ENCODE measurements at regions not wholly inside any gene's neighbourhood (a gene's known extent, or its start where the extent isn't known, plus 50 kb on each side); places are given as distances from the start of the nearest gene placed in this dataset.
"Not testable (repeated sequence)": the region's sequence is repeated elsewhere in the genome, so short reads cannot be mapped to it uniquely, and the experiment has no call there.

DNA sequence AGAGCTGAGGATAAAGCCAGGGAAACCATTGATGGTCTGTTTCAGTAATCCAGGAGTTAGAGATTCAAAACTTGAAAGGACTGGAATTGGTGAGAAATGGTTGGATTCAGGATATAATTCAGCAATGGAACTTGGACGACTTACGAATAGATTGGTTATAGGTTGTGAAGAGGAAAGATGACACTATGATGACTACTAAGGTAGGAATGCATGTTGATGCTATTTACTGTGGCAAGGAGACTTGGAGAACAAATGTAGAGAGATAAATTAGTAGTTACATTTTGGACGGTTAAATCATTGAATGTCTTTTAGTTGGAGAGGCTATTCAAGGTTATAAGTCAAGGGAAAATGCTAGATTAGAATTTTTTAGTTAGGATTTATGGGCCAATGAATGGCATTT is 365.4 kb upstream of the TECRL start:
- Histone ChIP-seq H3K36me3 (ENCODE audit: control insufficient read depth, insufficient read depth, low read length, severe bottlenecking) (no peaks in the 10 kb centered on the region), H3K9me3 (ENCODE audit: control insufficient read depth, low read length) (no peaks in the 10 kb centered on the region), H3K9ac (ENCODE audit: low read length) (no peak overlapping the region), H3K4me3 (ENCODE audit: low read length) (no peak overlapping the region), H3K27me3 (replicated peaks; ENCODE audit: control insufficient read depth, insufficient read depth, low read length) (no peaks in the 10 kb centered on the region), H3K4me1 (ENCODE audit: control insufficient read depth, insufficient read depth, low read length) (no peaks in the 10 kb centered on the region)
- DNase-seq (ENCODE audit: low read depth), result no peak

GRCh38 chr4:64771149-64771548 is 361.9 kb upstream of the TECRL start:
- no peaks in the 10 kb centered on the region for H3K36me3 ChIP-seq (ENCODE audit: control insufficient read depth, insufficient read depth, low read length, severe bottlenecking)
- peaks cover 4% of the 10 kb centered on the region for H3K9me3 ChIP-seq (ENCODE audit: control insufficient read depth, low read length)
- no peak overlapping the region for H3K4me3 ChIP-seq (ENCODE audit: low read length)
- no peaks in the 10 kb centered on the region for H3K27me3 ChIP-seq (replicated peaks; ENCODE audit: control insufficient read depth, insufficient read depth, low read length)
- H3K9ac ChIP-seq (ENCODE audit: low read length), result no peak overlapping the region
- no peak for DNase-seq (ENCODE audit: low read depth)
- peaks cover 3% of the 10 kb centered on the region for H3K4me1 ChIP-seq (ENCODE audit: control insufficient read depth, insufficient read depth, low read length)

DNA sequence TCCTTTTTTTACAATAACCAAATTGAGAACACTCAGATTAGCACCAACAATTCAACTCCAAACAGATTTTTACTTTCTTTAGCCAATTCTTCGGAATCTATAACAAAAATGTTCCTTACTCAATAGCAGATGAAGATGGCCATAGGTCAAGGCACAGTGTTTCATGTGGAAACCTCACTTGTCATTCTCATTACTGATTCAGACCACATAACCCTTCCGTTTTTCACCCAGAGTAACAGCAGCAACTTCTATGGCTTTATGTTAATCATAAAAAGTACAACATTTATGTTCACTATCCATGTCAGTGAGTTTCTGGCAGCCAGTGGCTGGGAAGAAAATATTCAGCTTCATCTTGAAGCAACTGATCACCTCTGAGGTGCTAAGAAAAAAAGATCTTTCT is 358.3 kb upstream of the TECRL start:
- H3K4me1 ChIP-seq (ENCODE audit: control insufficient read depth, insufficient read depth, low read length), result peaks cover 3% of the 10 kb centered on the region
- no peaks in the 10 kb centered on the region for H3K36me3 ChIP-seq (ENCODE audit: control insufficient read depth, insufficient read depth, low read length, severe bottlenecking)
- no peak for DNase-seq (ENCODE audit: low read depth)

DNA sequence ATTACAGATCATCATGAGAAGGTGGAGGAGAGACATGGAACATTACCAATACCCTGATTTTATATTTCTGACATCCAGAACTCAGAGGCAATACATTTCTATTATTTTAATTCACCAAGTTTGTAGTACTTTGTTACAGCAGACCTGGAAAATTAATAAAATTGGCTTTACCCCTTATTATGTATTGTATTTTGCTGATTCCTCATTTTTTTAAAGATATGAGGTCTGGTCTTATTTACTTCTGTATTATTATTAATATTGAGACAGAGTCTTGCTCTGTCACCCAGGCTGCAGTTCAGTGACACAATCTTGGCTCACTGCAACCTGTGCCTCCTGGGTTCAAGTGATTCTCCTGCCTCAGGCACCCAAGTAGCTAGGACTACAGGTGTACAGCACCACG is 357.3 kb upstream of the TECRL start:
- H3K9me3 ChIP-seq (ENCODE audit: control insufficient read depth, low read length), result peaks cover 5% of the 10 kb centered on the region
- H3K36me3 ChIP-seq (ENCODE audit: control insufficient read depth, insufficient read depth, low read length, severe bottlenecking), result no peaks in the 10 kb centered on the region
- no peak overlapping the region for H3K4me3 ChIP-seq (ENCODE audit: low read length)
- H3K27me3 ChIP-seq (replicated peaks; ENCODE audit: control insufficient read depth, insufficient read depth, low read length), result no peaks in the 10 kb centered on the region
- H3K9ac ChIP-seq (ENCODE audit: low read length), result no peak overlapping the region
- no peak for DNase-seq (ENCODE audit: low read depth)
- peaks cover 3% of the 10 kb centered on the region for H3K4me1 ChIP-seq (ENCODE audit: control insufficient read depth, insufficient read depth, low read length)

More for the DNA sequence above, 358.3 kb upstream of the TECRL start:
- Histone ChIP-seq H3K9me3 (ENCODE audit: control insufficient read depth, low read length) (peaks cover 5% of the 10 kb centered on the region), H3K4me3 (ENCODE audit: low read length) (no peak overlapping the region), H3K27me3 (replicated peaks; ENCODE audit: control insufficient read depth, insufficient read depth, low read length) (no peaks in the 10 kb centered on the region), H3K9ac (ENCODE audit: low read length) (no peak overlapping the region)

DNA sequence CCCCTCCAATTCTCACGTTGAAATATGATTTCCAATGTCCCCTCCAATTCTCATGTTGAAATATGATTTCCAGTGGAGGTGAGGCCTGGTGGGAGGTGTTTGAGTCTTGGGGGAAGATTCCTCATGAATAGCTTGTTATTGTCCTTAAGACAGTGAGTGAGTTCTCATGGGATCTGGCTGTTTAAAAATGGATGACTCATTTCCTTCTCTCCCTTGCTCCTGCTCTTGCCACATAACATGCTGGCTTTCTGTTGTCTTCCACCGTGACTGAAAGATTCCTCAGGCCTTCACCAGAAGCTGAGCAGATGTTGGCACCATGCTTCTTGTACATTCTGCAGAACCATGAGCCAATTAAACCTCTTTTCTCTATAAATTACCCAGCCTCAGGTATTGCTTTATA is 346.8 kb upstream of the TECRL start:
- no peak overlapping the region for H3K4me3 ChIP-seq (ENCODE audit: low read length)
- H3K4me1 ChIP-seq (ENCODE audit: control insufficient read depth, insufficient read depth, low read length), result no peaks in the 10 kb centered on the region
- H3K9ac ChIP-seq (ENCODE audit: low read length), result no peak overlapping the region
- H3K27me3 ChIP-seq (replicated peaks; ENCODE audit: control insufficient read depth, insufficient read depth, low read length), result no peaks in the 10 kb centered on the region
- no peaks in the 10 kb centered on the region for H3K9me3 ChIP-seq (ENCODE audit: control insufficient read depth, low read length)
- peak; percentile 42 for DNase-seq (ENCODE audit: low read depth)
- no peaks in the 10 kb centered on the region for H3K36me3 ChIP-seq (ENCODE audit: control insufficient read depth, insufficient read depth, low read length, severe bottlenecking)

- Histone ChIP-seq H3K9me3 (ENCODE audit: control insufficient read depth, low read length) (no peaks in the 10 kb centered on the region), H3K4me3 (ENCODE audit: low read length) (no peak overlapping the region), H3K9ac (ENCODE audit: low read length) (no peak overlapping the region), H3K4me1 (ENCODE audit: control insufficient read depth, insufficient read depth, low read length) (no peaks in the 10 kb centered on the region), H3K27me3 (replicated peaks; ENCODE audit: control insufficient read depth, insufficient read depth, low read length) (no peaks in the 10 kb centered on the region), H3K36me3 (ENCODE audit: control insufficient read depth, insufficient read depth, low read length, severe bottlenecking) (no peaks in the 10 kb centered on the region)
- DNase-seq (ENCODE audit: low read depth), result no peak
Measured at GRCh38 chr4:64747919-64748715, 338.9 kb upstream of the TECRL start.

DNA sequence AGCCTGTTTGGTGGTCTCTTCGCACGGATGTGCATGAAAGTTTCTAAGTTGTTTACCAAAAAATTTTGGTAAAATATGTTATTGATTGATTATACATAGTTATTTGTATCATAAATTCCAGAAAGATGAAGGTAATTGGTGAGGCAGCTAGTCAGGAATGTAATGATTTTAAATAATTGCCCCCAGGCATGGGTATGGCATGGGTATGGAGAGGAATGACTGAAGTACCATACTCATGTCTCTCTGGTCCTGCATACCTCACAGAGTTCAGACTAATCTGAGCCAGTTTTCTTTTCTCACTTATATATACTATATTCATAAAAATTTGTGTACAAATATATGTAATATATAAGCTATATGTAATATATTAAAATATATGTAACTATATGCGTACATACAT is 329.0 kb upstream of the TECRL start:
- Histone ChIP-seq H3K36me3 (ENCODE audit: control insufficient read depth, insufficient read depth, low read length, severe bottlenecking) (no peaks in the 10 kb centered on the region), H3K9me3 (ENCODE audit: control insufficient read depth, low read length) (no peaks in the 10 kb centered on the region), H3K4me3 (ENCODE audit: low read length) (no peak overlapping the region), H3K27me3 (replicated peaks; ENCODE audit: control insufficient read depth, insufficient read depth, low read length) (no peaks in the 10 kb centered on the region), H3K9ac (ENCODE audit: low read length) (no peak overlapping the region), H3K4me1 (ENCODE audit: control insufficient read depth, insufficient read depth, low read length) (no peaks in the 10 kb centered on the region)
- DNase-seq (ENCODE audit: low read depth), result no peak

- not testable (repeated sequence) for H3K9ac ChIP-seq (ENCODE audit: low read length); DNase-seq (ENCODE audit: low read depth); H3K9me3 ChIP-seq (ENCODE audit: control insufficient read depth, low read length); H3K27me3 ChIP-seq (replicated peaks; ENCODE audit: control insufficient read depth, insufficient read depth, low read length); H3K36me3 ChIP-seq (ENCODE audit: control insufficient read depth, insufficient read depth, low read length, severe bottlenecking); H3K4me3 ChIP-seq (ENCODE audit: low read length); H3K4me1 ChIP-seq (ENCODE audit: control insufficient read depth, insufficient read depth, low read length)
Measured at GRCh38 chr4:64737854-64738138, 328.5 kb upstream of the TECRL start.

DNA sequence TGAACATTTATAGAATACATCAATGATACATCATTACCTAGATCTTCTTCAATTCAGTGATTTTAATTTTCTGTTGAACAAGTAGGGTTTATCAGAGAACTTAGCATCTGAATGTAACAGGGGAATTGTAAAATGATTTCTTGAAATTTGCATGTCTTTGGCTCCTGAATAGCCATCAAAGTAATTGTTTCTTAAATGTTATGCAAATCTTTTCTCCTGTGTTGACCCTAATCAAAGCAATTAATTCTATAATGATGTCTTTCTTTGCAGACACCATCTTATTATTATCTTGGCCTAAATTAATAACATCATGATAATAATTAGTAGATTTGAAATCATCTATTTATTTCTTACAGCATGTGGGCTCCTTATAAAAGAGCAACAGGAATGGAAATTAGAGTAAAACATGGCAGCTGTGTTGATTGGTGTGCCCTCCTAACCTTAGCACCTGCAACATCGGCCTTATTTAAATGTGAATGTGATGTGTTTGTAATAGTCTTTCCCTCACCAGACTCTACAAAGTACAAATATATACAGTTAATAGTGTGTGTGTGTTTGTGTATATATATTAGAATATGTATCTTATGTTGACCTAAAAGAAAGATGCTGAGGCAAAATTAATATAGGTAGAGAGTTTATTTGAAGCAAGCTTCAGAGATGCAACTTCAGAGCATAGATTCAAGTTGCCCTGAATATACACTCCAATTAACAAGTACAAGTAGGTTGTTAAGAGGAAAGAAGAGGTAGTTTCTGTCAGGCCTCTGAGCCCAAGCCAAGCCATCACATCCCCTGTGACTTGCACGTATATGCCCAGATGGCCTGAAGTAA is 328.0 kb upstream of the TECRL start:
- Histone ChIP-seq H3K27me3 (replicated peaks; ENCODE audit: control insufficient read depth, insufficient read depth, low read length) (no peaks in the 10 kb centered on the region), H3K9me3 (ENCODE audit: control insufficient read depth, low read length) (no peaks in the 10 kb centered on the region), H3K4me1 (ENCODE audit: control insufficient read depth, insufficient read depth, low read length) (no peaks in the 10 kb centered on the region), H3K4me3 (ENCODE audit: low read length) (no peak overlapping the region), H3K9ac (ENCODE audit: low read length) (no peak overlapping the region), H3K36me3 (ENCODE audit: control insufficient read depth, insufficient read depth, low read length, severe bottlenecking) (no peaks in the 10 kb centered on the region)
- DNase-seq (ENCODE audit: low read depth), result no peak

- Histone ChIP-seq H3K27me3 (replicated peaks; ENCODE audit: control insufficient read depth, insufficient read depth, low read length) (no peaks in the 10 kb centered on the region), H3K9ac (ENCODE audit: low read length) (no peak overlapping the region), H3K4me3 (ENCODE audit: low read length) (no peak overlapping the region), H3K36me3 (ENCODE audit: control insufficient read depth, insufficient read depth, low read length, severe bottlenecking) (no peaks in the 10 kb centered on the region), H3K9me3 (ENCODE audit: control insufficient read depth, low read length) (no peaks in the 10 kb centered on the region), H3K4me1 (ENCODE audit: control insufficient read depth, insufficient read depth, low read length) (no peaks in the 10 kb centered on the region)
- DNase-seq (ENCODE audit: low read depth), result no peak
Measured at GRCh38 chr4:64729561-64729960, 320.3 kb upstream of the TECRL start.

GRCh38 chr4:64727960-64728359 is 318.7 kb upstream of the TECRL start:
- H3K9ac ChIP-seq (ENCODE audit: low read length), result no peak overlapping the region
- H3K36me3 ChIP-seq (ENCODE audit: control insufficient read depth, insufficient read depth, low read length, severe bottlenecking), result no peaks in the 10 kb centered on the region

More at GRCh38 chr4:64727960-64728359, 318.7 kb upstream of the TECRL start:
- Histone ChIP-seq H3K9me3 (ENCODE audit: control insufficient read depth, low read length) (no peaks in the 10 kb centered on the region), H3K4me1 (ENCODE audit: control insufficient read depth, insufficient read depth, low read length) (no peaks in the 10 kb centered on the region), H3K27me3 (replicated peaks; ENCODE audit: control insufficient read depth, insufficient read depth, low read length) (no peaks in the 10 kb centered on the region), H3K4me3 (ENCODE audit: low read length) (no peak overlapping the region)
- DNase-seq (ENCODE audit: low read depth), result no peak

All from adipocyte (in vitro differentiated cells).